ENCODE measurements at regions not wholly inside any gene's neighbourhood (a gene's known extent, or its start where the extent isn't known, plus 50 kb on each side); places are given as distances from the start of the nearest gene placed in this dataset.

GRCh38 chr14:51495319-51495718 lies 156.4 kb upstream of the FRMD6 start:
- Mint-ChIP-seq H3K9me3 (ENCODE audit: unreplicated experiment) (peaks cover 7% of the 10 kb centered on the region), H3K27ac (ENCODE audit: unreplicated experiment) (no peak overlapping the region), H3K4me1 (ENCODE audit: unreplicated experiment) (peaks cover 13% of the 10 kb centered on the region), H3K27me3 (ENCODE audit: unreplicated experiment) (peaks cover 4% of the 10 kb centered on the region), H3K36me3 (ENCODE audit: low read depth, unreplicated experiment) (peaks cover 4% of the 10 kb centered on the region), H3K4me3 (ENCODE audit: unreplicated experiment) (no peak overlapping the region)
- no peak for DNase-seq (ENCODE audit: low spot score)
- TF ChIP-seq, protein P1, sequence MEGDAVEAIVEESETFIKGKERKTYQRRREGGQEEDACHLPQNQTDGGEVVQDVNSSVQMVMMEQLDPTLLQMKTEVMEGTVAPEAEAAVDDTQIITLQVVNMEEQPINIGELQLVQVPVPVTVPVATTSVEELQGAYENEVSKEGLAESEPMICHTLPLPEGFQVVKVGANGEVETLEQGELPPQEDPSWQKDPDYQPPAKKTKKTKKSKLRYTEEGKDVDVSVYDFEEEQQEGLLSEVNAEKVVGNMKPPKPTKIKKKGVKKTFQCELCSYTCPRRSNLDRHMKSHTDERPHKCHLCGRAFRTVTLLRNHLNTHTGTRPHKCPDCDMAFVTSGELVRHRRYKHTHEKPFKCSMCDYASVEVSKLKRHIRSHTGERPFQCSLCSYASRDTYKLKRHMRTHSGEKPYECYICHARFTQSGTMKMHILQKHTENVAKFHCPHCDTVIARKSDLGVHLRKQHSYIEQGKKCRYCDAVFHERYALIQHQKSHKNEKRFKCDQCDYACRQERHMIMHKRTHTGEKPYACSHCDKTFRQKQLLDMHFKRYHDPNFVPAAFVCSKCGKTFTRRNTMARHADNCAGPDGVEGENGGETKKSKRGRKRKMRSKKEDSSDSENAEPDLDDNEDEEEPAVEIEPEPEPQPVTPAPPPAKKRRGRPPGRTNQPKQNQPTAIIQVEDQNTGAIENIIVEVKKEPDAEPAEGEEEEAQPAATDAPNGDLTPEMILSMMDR (IDR thresholded peaks at IDR 0.05; ENCODE audit: unreplicated experiment): no peak

- TF ChIP-seq, protein P1 (IDR thresholded peaks at IDR 0.05; ENCODE audit: unreplicated experiment): no peak
- Mint-ChIP-seq H3K27ac (ENCODE audit: unreplicated experiment) (no peak overlapping the region), H3K27me3 (ENCODE audit: unreplicated experiment) (peaks cover 1% of the 10 kb centered on the region), H3K4me1 (ENCODE audit: unreplicated experiment) (no peaks in the 10 kb centered on the region), H3K36me3 (ENCODE audit: low read depth, unreplicated experiment) (peaks cover 4% of the 10 kb centered on the region), H3K4me3 (ENCODE audit: unreplicated experiment) (no peak overlapping the region), H3K9me3 (ENCODE audit: unreplicated experiment) (peaks cover 7% of the 10 kb centered on the region)
- no peak for DNase-seq (ENCODE audit: low spot score)
Observed at GRCh38 chr14:51498411-51499227, 153.1 kb upstream of the FRMD6 start.

DNA sequence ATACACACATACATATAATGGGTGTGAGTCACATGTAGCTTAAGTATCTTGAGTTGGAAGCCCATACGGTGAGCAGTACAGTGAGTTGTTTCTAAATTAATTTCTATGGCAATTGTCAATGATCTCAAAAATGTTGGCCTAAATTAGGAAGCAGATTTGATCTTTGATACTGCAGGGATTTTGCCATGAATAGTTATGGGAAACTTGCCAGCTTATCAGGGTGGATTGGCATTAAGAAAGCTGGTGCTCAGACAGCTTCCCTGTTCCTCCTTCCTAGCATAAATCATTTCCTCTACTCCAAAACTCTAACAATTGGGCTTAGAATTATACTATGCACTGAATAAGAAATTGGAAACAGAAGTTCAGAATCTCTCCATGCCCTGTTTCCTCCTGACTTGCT lies 150.9 kb upstream of the FRMD6 start:
- peaks cover 7% of the 10 kb centered on the region for H3K9me3 Mint-ChIP-seq (ENCODE audit: unreplicated experiment)
- H3K27me3 Mint-ChIP-seq (ENCODE audit: unreplicated experiment): no peaks in the 10 kb centered on the region
- no peak overlapping the region for H3K27ac Mint-ChIP-seq (ENCODE audit: unreplicated experiment)
- no peaks in the 10 kb centered on the region for H3K4me1 Mint-ChIP-seq (ENCODE audit: unreplicated experiment)
- peaks cover 4% of the 10 kb centered on the region for H3K36me3 Mint-ChIP-seq (ENCODE audit: low read depth, unreplicated experiment)
- TF ChIP-seq, protein P1 (IDR thresholded peaks at IDR 0.05; ENCODE audit: unreplicated experiment): no peak
- no peak overlapping the region for H3K4me3 Mint-ChIP-seq (ENCODE audit: unreplicated experiment)
- DNase-seq (ENCODE audit: low spot score): no peak

DNA sequence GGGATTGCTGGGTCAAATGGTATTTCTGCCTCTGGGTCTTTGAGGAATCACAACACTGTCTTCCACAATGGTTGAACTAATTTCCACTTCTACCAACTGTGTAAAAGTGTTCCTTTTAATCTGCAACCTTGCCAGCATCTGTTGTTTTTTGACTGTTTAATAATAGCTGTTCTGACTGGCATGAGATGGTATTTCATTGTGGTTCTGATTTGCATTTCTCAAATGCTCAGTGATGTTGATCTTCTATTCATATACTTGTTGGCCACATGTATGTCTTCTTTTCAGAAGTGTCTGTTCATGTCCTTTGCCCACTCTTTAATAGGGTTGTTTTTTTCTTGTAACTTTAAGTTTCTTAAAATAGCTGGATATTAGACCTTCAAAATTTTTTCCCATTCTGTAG lies 150.0 kb upstream of the FRMD6 start:
- Mint-ChIP-seq H3K9me3 (ENCODE audit: unreplicated experiment) (no peaks in the 10 kb centered on the region), H3K4me3 (ENCODE audit: unreplicated experiment) (no peak overlapping the region), H3K36me3 (ENCODE audit: low read depth, unreplicated experiment) (no peaks in the 10 kb centered on the region), H3K27me3 (ENCODE audit: unreplicated experiment) (no peaks in the 10 kb centered on the region), H3K27ac (ENCODE audit: unreplicated experiment) (no peak overlapping the region), H3K4me1 (ENCODE audit: unreplicated experiment) (no peaks in the 10 kb centered on the region)
- DNase-seq (ENCODE audit: low spot score): no peak
- TF ChIP-seq, protein P1 (IDR thresholded peaks at IDR 0.05; ENCODE audit: unreplicated experiment): no peak

DNA sequence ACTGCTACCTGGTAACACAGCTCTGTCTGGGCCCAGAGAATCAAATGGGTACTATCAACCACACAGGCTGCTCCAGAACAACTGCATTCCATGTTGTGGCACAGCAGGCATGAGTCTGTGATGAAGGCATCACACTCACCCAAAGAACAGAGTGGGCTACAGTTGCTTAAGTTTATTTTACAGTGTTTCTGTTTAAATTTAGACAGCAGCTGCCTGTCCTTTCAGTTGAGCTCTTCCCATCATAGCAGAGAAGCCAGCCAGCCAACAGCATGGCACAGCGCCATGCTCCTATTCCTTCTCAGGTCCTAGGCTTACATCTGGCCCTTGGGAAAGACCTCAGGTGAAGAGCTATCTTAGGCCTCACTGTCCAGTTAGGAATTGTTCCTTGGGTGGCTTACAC lies 147.0 kb upstream of the FRMD6 start:
- Mint-ChIP-seq H3K27ac (ENCODE audit: unreplicated experiment) (no peak overlapping the region), H3K4me3 (ENCODE audit: unreplicated experiment) (no peak overlapping the region), H3K36me3 (ENCODE audit: low read depth, unreplicated experiment) (no peaks in the 10 kb centered on the region), H3K27me3 (ENCODE audit: unreplicated experiment) (peaks cover 2% of the 10 kb centered on the region), H3K4me1 (ENCODE audit: unreplicated experiment) (peaks cover 3% of the 10 kb centered on the region), H3K9me3 (ENCODE audit: unreplicated experiment) (no peaks in the 10 kb centered on the region)
- TF ChIP-seq, protein P1 (IDR thresholded peaks at IDR 0.05; ENCODE audit: unreplicated experiment): no peak
- no peak for DNase-seq (ENCODE audit: low spot score)

Measured in endothelial cell (in vitro differentiated cells).